Mesendoderm (in vitro differentiated cells): ENCODE measurements at regions not wholly inside any gene's neighbourhood (a gene's known extent, or its start where the extent isn't known, plus 50 kb on each side); places are given as distances from the start of the nearest gene placed in this dataset.

Experiments
- DNase-seq: peaks from one replicate; pipeline ENCODE4 v3.0.0; 2013
- H2AK5ac ChIP-seq: 2 replicates; pipeline ENCODE4 v1.6.1; 2013; ENCODE audit warnings: low read length, inconsistent platforms
- H2BK120ac ChIP-seq: 2 replicates; pipeline ENCODE4 v1.6.1; 2013; ENCODE audit warnings: low read depth, mild to moderate bottlenecking, low read length, moderate library complexity, mixed read lengths
- H2BK15ac ChIP-seq: replicated peaks from 2 replicates; pipeline ENCODE4 v1.6.1; 2013; ENCODE audit warnings: low read depth, mild to moderate bottlenecking, moderate library complexity
- H2BK5ac ChIP-seq: 2 replicates; pipeline ENCODE4 v1.6.1; 2013; ENCODE audit warnings: low read length, inconsistent platforms
- H3K18ac ChIP-seq: 2 replicates; pipeline ENCODE4 v1.6.1; 2013; ENCODE audit warnings: mild to moderate bottlenecking, low read length, mixed read lengths
- H3K23ac ChIP-seq: one replicate; pipeline ENCODE4 v1.6.1; 2013; ENCODE audit warnings: low read length
- H3K27ac ChIP-seq: 2 replicates; pipeline ENCODE4 v1.5.1; 2013; ENCODE audit warnings: low read depth, mild to moderate bottlenecking, inconsistent platforms, low read length, moderate library complexity
- H3K27me3 ChIP-seq: 2 replicates; pipeline ENCODE4 v1.6.1; 2013; ENCODE audit warnings: low read length, control low read depth, mild to moderate bottlenecking, inconsistent platforms; ENCODE audit not compliant: insufficient read depth, poor library complexity
- H3K36me3 ChIP-seq: 2 replicates; pipeline ENCODE4 v1.6.1; 2013; ENCODE audit warnings: low read length, inconsistent platforms; ENCODE audit not compliant: control insufficient read depth, insufficient read depth
- H3K4ac ChIP-seq: one replicate; pipeline ENCODE4 v1.6.1; 2013; ENCODE audit warnings: low read depth, mild to moderate bottlenecking, low read length, moderate library complexity
- H3K4me1 ChIP-seq: 2 replicates; pipeline ENCODE4 v1.6.1; 2013; ENCODE audit warnings: low read depth, low read length, inconsistent platforms; ENCODE audit not compliant: control insufficient read depth
- H3K4me2 ChIP-seq: 2 replicates; pipeline ENCODE4 v1.6.1; 2013; ENCODE audit warnings: low read length
- H3K4me3 ChIP-seq: 2 replicates; pipeline ENCODE4 v1.5.1; 2013; ENCODE audit warnings: mild to moderate bottlenecking, low read length
- H3K56ac ChIP-seq: one replicate; pipeline ENCODE4 v1.6.1; 2013; ENCODE audit warnings: low read length
- H3K79me1 ChIP-seq: 2 replicates; pipeline ENCODE4 v1.6.1; 2013; ENCODE audit warnings: low read length, inconsistent platforms
- H3K79me2 ChIP-seq: 2 replicates; pipeline ENCODE4 v1.6.1; 2013; ENCODE audit warnings: mild to moderate bottlenecking, low read length; ENCODE audit not compliant: control insufficient read depth, insufficient read depth
- H3K9ac ChIP-seq: 2 replicates; pipeline ENCODE4 v1.6.1; 2013; ENCODE audit warnings: low read length, inconsistent platforms
- H4K5ac ChIP-seq: one replicate; pipeline ENCODE4 v1.6.1; 2013; ENCODE audit warnings: low read length
- H4K8ac ChIP-seq: one replicate; pipeline ENCODE4 v1.6.1; 2013; ENCODE audit warnings: low read depth, mild to moderate bottlenecking, control low read depth, low read length, moderate library complexity
- WGBS: extraction: QIAGEN DNeasy Blood & Tissue Kit; methylation state at CpG from one replicate; pipeline ENCODE4 v1.1.7; 2013; ENCODE audit warnings: low lambda C conversion rate, missing lambda C conversion rate; ENCODE audit not compliant: insufficient coverage; ENCODE audit errors: extremely low coverage; 5-methylcytosine and 5-hydroxymethylcytosine counted together

GRCh38 chr2:41087946-41088345 lies 636.1 kb upstream of the SLC8A1 start:
- Histone ChIP-seq H2BK120ac (no peak overlapping the region), H3K23ac (no peak overlapping the region), H3K79me1 (no peaks in the 10 kb centered on the region), H2AK5ac (no peak overlapping the region), H3K36me3 (no peaks in the 10 kb centered on the region), H3K56ac (no peak overlapping the region), H3K4me2 (no peak overlapping the region), H3K4me3 (no peak overlapping the region), H3K4me1 (no peaks in the 10 kb centered on the region), H3K27me3 (no peaks in the 10 kb centered on the region), H2BK5ac (no peak overlapping the region), H4K5ac (no peak overlapping the region), H3K18ac (no peak overlapping the region), H3K79me2 (no peaks in the 10 kb centered on the region), H4K8ac (no peak overlapping the region), H2BK15ac (no peak overlapping the region), H3K4ac (no peak overlapping the region), H3K27ac (no peak overlapping the region), H3K9ac (no peak overlapping the region)
- no peak for DNase-seq

DNA sequence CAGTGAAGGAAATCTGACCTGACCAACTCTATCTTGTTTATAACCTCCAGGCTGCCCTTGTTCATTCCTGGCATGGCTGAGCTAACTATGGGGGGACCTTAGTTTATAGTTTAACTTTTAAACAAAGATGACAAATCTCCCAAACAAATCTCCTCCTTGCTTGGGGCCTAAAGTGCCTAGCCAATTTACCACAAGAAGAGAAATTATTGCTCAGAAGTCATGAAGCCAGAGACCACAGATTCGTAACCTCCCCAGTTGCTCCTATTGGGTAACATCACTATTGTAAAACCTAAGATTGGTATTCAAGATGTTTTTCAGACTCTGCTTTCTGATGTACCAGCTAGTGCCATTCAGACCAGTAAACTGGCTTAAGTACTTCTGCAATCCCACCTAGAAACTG lies 649.4 kb upstream of the SLC8A1 start:
- no peaks in the 10 kb centered on the region for H3K79me1 ChIP-seq
- no peak overlapping the region for H3K27ac ChIP-seq
- H2BK5ac ChIP-seq, result no peak overlapping the region
- WGBS, result no CpG with 5 or more reads among the region's 1 CpG
- no peak overlapping the region for H3K9ac ChIP-seq
- H3K27me3 ChIP-seq, result no peaks in the 10 kb centered on the region
- no peak overlapping the region for H3K23ac ChIP-seq
- no peak overlapping the region for H3K4me3 ChIP-seq
- H3K36me3 ChIP-seq, result no peaks in the 10 kb centered on the region
- H4K5ac ChIP-seq, result no peak overlapping the region
- H3K4me2 ChIP-seq, result no peak overlapping the region
- no peak overlapping the region for H2BK120ac ChIP-seq
- DNase-seq, result no peak
- H2AK5ac ChIP-seq, result no peak overlapping the region
- H3K4ac ChIP-seq, result no peak overlapping the region
- no peak overlapping the region for H2BK15ac ChIP-seq
- no peaks in the 10 kb centered on the region for H3K79me2 ChIP-seq
- no peaks in the 10 kb centered on the region for H3K4me1 ChIP-seq
- no peak overlapping the region for H3K56ac ChIP-seq
- no peak overlapping the region for H4K8ac ChIP-seq
- no peak overlapping the region for H3K18ac ChIP-seq

- Histone ChIP-seq H3K4ac (no peak overlapping the region), H3K4me3 (no peak overlapping the region)
These were observed 657.9 kb upstream of the SLC8A1 start for GRCh38 chr2:41109744-41110143.

DNA sequence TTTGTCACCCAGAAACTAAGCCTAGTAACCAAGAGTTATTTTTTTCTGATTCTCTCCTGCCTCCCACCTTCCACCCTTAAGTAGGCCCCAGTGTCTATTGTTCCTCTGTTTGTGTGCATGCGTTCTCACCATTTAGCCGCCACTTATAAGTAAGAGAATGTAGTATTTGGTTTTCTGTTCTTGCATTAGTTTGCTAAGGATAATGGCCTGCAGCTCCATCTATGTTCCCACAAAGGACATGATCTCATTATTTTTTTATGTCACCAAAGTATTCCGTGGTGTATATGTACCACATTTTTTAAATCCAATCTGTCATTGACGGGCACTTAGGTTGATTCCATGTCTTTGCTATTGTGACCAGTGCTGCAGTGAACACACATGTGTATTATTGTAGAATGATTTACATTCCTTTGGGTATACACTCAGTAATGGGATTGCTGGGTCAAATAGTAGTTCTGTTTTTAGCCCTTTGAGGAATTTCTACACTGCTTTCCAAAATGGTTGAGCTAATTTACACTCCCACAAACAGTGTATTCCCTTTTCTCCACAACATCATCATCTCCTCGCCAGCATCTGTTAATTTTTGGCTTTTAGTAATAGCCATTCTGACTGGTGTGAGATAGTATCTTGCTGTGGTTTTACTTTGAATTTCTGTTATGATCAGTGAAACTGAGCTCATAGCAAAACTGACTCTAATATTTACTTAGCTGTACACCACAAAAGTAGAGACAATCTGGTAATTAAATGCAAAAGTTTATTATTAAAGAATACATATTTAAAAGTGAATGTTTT lies 660.1 kb upstream of the SLC8A1 start:
- H2BK120ac ChIP-seq, result no peak overlapping the region
- H3K36me3 ChIP-seq, result no peaks in the 10 kb centered on the region
- no CpG with 5 or more reads among the region's 5 CpGs for WGBS

More at GRCh38 chr2:41109744-41110143, 657.9 kb upstream of the SLC8A1 start:
- no peak overlapping the region for H3K56ac ChIP-seq
- no peaks in the 10 kb centered on the region for H3K27me3 ChIP-seq
- H4K8ac ChIP-seq, result no peak overlapping the region
- no peak overlapping the region for H3K4me2 ChIP-seq
- no peak overlapping the region for H3K9ac ChIP-seq
- H3K18ac ChIP-seq, result no peak overlapping the region
- H3K36me3 ChIP-seq, result no peaks in the 10 kb centered on the region
- no peak overlapping the region for H2BK5ac ChIP-seq
- H4K5ac ChIP-seq, result no peak overlapping the region
- H3K4me1 ChIP-seq, result no peaks in the 10 kb centered on the region
- H3K79me1 ChIP-seq, result no peaks in the 10 kb centered on the region
- H3K27ac ChIP-seq, result no peak overlapping the region
- no peaks in the 10 kb centered on the region for H3K79me2 ChIP-seq
- no peak overlapping the region for H2BK120ac ChIP-seq
- H2BK15ac ChIP-seq, result no peak overlapping the region
- H2AK5ac ChIP-seq, result no peak overlapping the region
- DNase-seq, result no peak
- WGBS, result no CpG with 5 or more reads among the region's 4 CpGs
- H3K23ac ChIP-seq, result no peak overlapping the region

DNA sequence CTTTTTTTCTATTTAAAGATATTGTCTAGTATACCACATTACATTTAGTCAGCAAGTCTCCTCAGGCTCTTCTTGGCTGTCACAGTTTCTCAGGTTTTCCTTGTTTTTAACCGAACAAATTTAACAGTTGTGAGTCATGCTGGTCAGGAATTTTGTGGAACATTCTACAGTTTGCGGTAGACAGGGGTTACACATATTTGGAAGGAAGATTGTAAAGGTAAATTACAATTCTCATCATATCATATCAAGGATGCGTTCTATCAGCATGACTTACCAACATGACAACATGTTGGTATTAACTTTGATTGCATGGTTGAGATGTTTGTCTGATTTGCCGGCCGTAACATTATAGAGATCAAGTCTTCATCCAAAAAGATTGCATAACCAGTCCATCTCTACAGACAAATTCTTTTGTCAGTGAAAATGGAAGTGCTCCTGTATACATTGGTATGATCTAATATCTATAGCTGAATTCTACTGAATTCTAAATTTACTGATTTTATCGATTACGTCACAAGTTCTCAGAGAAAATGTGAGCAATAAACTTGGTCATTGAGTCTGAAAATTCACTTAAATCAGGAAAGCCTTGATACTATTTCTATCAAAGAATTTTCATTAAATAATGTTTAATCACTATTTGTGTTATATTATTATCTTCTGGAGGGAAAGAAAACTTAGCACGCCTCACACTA lies 664.4 kb upstream of the SLC8A1 start:
- H2BK15ac ChIP-seq, result no peak overlapping the region
- WGBS, result no CpG with 5 or more reads among the region's 8 CpGs

More for the DNA sequence above, 660.1 kb upstream of the SLC8A1 start:
- H3K79me2 ChIP-seq, result no peaks in the 10 kb centered on the region
- no peaks in the 10 kb centered on the region for H3K79me1 ChIP-seq
- H3K27me3 ChIP-seq, result no peaks in the 10 kb centered on the region
- no peak overlapping the region for H2BK5ac ChIP-seq
- H2AK5ac ChIP-seq, result no peak overlapping the region
- H4K5ac ChIP-seq, result no peak overlapping the region
- H3K23ac ChIP-seq, result no peak overlapping the region
- H3K18ac ChIP-seq, result no peak overlapping the region
- H3K4me2 ChIP-seq, result no peak overlapping the region
- H3K27ac ChIP-seq, result no peak overlapping the region
- H3K4me1 ChIP-seq, result no peaks in the 10 kb centered on the region
- H4K8ac ChIP-seq, result no peak overlapping the region
- no peak overlapping the region for H3K9ac ChIP-seq
- no peak overlapping the region for H3K4me3 ChIP-seq
- H3K56ac ChIP-seq, result no peak overlapping the region
- DNase-seq, result no peak
- no peak overlapping the region for H2BK15ac ChIP-seq
- H3K4ac ChIP-seq, result no peak overlapping the region

More for the DNA sequence above, 664.4 kb upstream of the SLC8A1 start:
- Histone ChIP-seq H3K9ac (no peak overlapping the region), H3K27ac (no peak overlapping the region), H3K18ac (no peak overlapping the region), H3K23ac (no peak overlapping the region), H3K79me2 (no peaks in the 10 kb centered on the region), H3K4ac (no peak overlapping the region), H2AK5ac (no peak overlapping the region), H3K56ac (no peak overlapping the region), H4K8ac (no peak overlapping the region), H3K36me3 (no peaks in the 10 kb centered on the region), H2BK120ac (no peak overlapping the region), H2BK5ac (no peak overlapping the region), H3K4me3 (no peak overlapping the region), H3K79me1 (no peaks in the 10 kb centered on the region), H3K27me3 (no peaks in the 10 kb centered on the region), H3K4me2 (no peak overlapping the region), H4K5ac (no peak overlapping the region), H3K4me1 (no peaks in the 10 kb centered on the region)
- no peak for DNase-seq
